OCI-LY1 (cell line): ENCODE measurements at regions not wholly inside any gene's neighbourhood (a gene's known extent, or its start where the extent isn't known, plus 50 kb on each side); places are given as distances from the start of the nearest gene placed in this dataset.

Experiments used
- EZH2 ChIP-seq: fragments of 200-600 bp; sonication (generic), shearing (Covaris generic); IDR thresholded peaks from 2 replicates; pipeline ENCODE4 v1.8.0; 2017; ENCODE audit warnings: borderline replicate concordance, mixed run types, mild to moderate bottlenecking, antibody characterized with exemption, low read length, moderate library complexity, mixed read lengths
- TF ChIP-seq, protein P1 (sequence below): fragments of 200-600 bp; sonication (generic), shearing (Covaris generic); IDR thresholded peaks from 2 replicates; pipeline ENCODE4 v1.5.1; 2017; ENCODE audit warnings: mild to moderate bottlenecking, antibody characterized with exemption, low read length, moderate library complexity, mixed read lengths

DNA sequence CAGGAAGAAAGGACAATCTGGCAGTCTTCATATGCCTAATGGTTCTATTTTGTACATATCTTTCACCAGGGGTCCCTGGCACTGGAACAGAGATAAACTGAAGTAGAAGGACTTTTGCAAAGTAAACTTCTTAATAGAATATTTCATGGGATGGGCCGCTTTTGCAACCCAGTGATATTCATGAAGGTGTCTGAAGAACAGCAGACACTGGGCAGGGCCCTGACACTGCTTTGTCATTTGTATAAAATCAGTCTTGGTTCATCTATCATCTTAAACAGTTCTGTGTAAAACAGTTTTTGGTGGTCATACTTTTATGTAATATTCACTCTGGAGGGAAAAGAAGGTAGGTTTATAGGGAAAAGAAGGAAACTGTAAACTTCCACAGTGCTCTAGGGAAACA is 66.4 kb downstream of the TMEM200C start:
- TF ChIP-seq, protein P1, sequence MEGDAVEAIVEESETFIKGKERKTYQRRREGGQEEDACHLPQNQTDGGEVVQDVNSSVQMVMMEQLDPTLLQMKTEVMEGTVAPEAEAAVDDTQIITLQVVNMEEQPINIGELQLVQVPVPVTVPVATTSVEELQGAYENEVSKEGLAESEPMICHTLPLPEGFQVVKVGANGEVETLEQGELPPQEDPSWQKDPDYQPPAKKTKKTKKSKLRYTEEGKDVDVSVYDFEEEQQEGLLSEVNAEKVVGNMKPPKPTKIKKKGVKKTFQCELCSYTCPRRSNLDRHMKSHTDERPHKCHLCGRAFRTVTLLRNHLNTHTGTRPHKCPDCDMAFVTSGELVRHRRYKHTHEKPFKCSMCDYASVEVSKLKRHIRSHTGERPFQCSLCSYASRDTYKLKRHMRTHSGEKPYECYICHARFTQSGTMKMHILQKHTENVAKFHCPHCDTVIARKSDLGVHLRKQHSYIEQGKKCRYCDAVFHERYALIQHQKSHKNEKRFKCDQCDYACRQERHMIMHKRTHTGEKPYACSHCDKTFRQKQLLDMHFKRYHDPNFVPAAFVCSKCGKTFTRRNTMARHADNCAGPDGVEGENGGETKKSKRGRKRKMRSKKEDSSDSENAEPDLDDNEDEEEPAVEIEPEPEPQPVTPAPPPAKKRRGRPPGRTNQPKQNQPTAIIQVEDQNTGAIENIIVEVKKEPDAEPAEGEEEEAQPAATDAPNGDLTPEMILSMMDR = no peak
- TF ChIP-seq EZH2 = no peak
